ENCODE measurements at regions not wholly inside any gene's neighbourhood (a gene's known extent, or its start where the extent isn't known, plus 50 kb on each side); places are given as distances from the start of the nearest gene placed in this dataset.
"Not testable (repeated sequence)": the region's sequence is repeated elsewhere in the genome, so short reads cannot be mapped to it uniquely, and the experiment has no call there.

GRCh38 chr1:148354913-148355308 lies 128.2 kb downstream of the PPIAL4G start:
- DNase-seq, result no peak

- no peak for DNase-seq
Observed at GRCh38 chr1:148354284-148354912, 128.7 kb downstream of the PPIAL4G start.

GRCh38 chr1:148353461-148354283 lies 129.4 kb downstream of the PPIAL4G start:
- DNase-seq, result peak in 1 of 2 donors; percentile 14

GRCh38 chr1:148352470-148353053 lies 130.5 kb downstream of the PPIAL4G start:
- no peak for DNase-seq

GRCh38 chr1:148347781-148348180 lies 135.3 kb downstream of the PPIAL4G start:
- no peak for DNase-seq

- not testable (repeated sequence) for DNase-seq
Observed at GRCh38 chr1:148345659-148346151, 137.4 kb downstream of the PPIAL4G start.

GRCh38 chr1:148344651-148345050 lies 138.5 kb downstream of the PPIAL4G start:
- DNase-seq, result not testable (repeated sequence)

GRCh38 chr1:148341729-148342128 lies 141.4 kb downstream of the PPIAL4G start:
- not testable (repeated sequence) for DNase-seq

GRCh38 chr1:148336121-148336918 lies 146.8 kb downstream of the PPIAL4G start:
- not testable (repeated sequence) for DNase-seq

- peak; percentile 69 to 74 for DNase-seq
Observed at GRCh38 chr1:148334339-148335130, 148.6 kb downstream of the PPIAL4G start.

- no peak for DNase-seq
Observed at GRCh38 chr1:148333875-148334338, 149.2 kb downstream of the PPIAL4G start.

GRCh38 chr1:148328884-148329283 lies 154.2 kb downstream of the PPIAL4G start:
- DNase-seq, result no peak

GRCh38 chr1:148325031-148325430 lies 158.1 kb downstream of the PPIAL4G start:
- DNase-seq, result not testable (repeated sequence)

- DNase-seq, result not testable (repeated sequence)
Observed at GRCh38 chr1:148324465-148324864, 158.6 kb downstream of the PPIAL4G start.

GRCh38 chr1:148320079-148320478 lies 163.0 kb downstream of the PPIAL4G start:
- DNase-seq, result not testable (repeated sequence)

GRCh38 chr1:148318904-148319242 lies 164.2 kb downstream of the PPIAL4G start:
- DNase-seq, result no peak

- peak; percentile 62 to 65 for DNase-seq
Observed at GRCh38 chr1:148318123-148318903, 164.8 kb downstream of the PPIAL4G start.

- DNase-seq, result no peak
Observed at GRCh38 chr1:148317288-148317985, 165.4 kb upstream of the NBPF11 start.

GRCh38 chr1:148315071-148315811 lies 163.2 kb upstream of the NBPF11 start:
- DNase-seq, result no peak

- DNase-seq, result no peak
Observed at GRCh38 chr1:148310807-148311206, 158.7 kb upstream of the NBPF11 start.

All from stimulated activated CD4-positive, alpha-beta T cell treated with anti-CD3 and anti-CD28 coated beads, Interleukin-2, amount 100 ng/mL, for 48 hours (primary cell).